B cell (primary cell): ENCODE measurements at regions not wholly inside any gene's neighbourhood (a gene's known extent, or its start where the extent isn't known, plus 50 kb on each side); places are given as distances from the start of the nearest gene placed in this dataset.

Experiments used
- CTCF ChIP-seq: fragments of 200-600 bp; IDR thresholded peaks from one replicate; pipeline ENCODE4 v1.8.0; 2022; ENCODE audit warnings: antibody characterized with exemption, mild to moderate bottlenecking
- EZH2 ChIP-seq: IDR thresholded peaks from 2 replicates; pipeline ENCODE4 v1.6.1; 2012; ENCODE audit warnings: borderline replicate concordance, low read depth, mild to moderate bottlenecking, moderate library complexity, low read length; ENCODE audit not compliant: insufficient read depth, poor library complexity, severe bottlenecking

GRCh38 chr5:117999939-118000549 lies 988.3 kb downstream of the DTWD2 start:
- TF ChIP-seq CTCF = no peak
- no peak for TF ChIP-seq EZH2
